ENCODE measurements at regions not wholly inside any gene's neighbourhood (a gene's known extent, or its start where the extent isn't known, plus 50 kb on each side); places are given as distances from the start of the nearest gene placed in this dataset.
A peak's percentile ranks its signal among the peaks of the same experiment; 100 is the strongest.

DNA sequence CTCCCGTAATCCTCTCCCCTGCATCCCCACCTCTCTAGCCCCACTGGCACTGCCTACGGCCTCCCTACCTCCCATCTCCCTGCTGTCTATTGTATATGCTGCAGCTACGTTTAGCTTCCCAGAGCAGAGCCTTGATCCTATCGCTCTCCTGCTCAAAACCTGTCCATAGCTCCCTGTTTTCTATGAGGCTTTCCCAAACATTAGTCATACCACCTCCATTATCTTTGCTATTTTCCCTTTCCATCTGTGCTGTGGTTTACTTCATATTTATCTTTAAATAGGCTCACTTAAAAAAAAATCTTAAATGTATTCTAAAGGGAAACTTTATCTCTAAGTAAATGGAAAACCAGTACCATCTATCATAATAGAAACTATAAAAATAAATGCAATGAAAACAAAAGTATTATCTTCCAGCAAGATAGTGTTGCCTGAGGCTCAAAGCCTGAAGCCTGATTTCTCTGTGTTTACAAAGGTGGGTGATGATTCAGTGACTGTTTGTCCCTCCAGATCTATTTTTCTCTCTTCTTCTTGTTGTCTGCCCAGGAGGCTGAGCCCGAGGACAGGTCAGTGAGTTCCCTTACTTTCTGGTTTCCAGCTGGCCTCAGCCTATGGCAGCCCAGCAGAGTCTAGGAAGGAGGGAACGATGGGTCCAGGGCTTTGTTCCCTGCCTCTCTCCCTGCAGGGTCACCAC, 397.1 kb upstream of the CFAP20DC start:
- DNase-seq (ENCODE audit: low spot score), result no peak

DNA sequence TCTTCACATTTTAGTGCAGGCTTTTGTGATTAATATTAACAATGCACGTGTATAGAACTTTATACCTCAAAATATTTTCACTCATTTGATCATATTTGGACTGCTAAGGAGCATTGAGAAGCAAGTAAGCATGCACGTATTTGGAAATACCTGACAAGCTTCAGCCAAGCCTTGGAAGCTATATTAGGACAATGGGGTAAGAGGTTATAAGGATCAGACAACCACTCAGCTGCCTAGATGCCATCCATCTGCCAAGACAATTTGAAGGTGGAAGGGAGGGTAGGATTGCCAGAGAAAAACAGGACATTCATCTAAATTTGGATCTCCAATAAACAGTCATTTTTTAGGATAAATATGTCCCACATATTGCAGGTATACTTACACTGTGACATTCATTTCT, 394.9 kb upstream of the CFAP20DC start:
- DNase-seq (ENCODE audit: low spot score), result no peak

DNA sequence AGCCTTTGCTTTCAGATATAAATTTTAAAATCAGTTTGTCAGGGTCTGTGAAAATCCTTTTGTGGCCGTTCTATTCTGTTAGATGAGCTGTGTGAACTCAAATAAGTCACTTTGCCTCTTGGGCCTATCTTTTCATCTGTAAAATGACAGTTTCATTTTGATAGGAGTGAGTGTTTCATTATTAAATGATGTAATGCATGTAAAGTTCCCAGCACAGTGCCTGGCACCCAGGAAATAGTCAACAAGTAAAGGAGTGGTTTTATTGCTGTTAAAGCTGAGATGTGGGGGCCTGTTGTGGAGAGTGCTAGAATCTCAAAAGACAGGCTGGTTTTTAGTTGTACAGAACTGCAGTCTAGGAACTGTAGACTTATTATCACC, 394.5 kb upstream of the CFAP20DC start:
- no peak for DNase-seq (ENCODE audit: low spot score)

DNA sequence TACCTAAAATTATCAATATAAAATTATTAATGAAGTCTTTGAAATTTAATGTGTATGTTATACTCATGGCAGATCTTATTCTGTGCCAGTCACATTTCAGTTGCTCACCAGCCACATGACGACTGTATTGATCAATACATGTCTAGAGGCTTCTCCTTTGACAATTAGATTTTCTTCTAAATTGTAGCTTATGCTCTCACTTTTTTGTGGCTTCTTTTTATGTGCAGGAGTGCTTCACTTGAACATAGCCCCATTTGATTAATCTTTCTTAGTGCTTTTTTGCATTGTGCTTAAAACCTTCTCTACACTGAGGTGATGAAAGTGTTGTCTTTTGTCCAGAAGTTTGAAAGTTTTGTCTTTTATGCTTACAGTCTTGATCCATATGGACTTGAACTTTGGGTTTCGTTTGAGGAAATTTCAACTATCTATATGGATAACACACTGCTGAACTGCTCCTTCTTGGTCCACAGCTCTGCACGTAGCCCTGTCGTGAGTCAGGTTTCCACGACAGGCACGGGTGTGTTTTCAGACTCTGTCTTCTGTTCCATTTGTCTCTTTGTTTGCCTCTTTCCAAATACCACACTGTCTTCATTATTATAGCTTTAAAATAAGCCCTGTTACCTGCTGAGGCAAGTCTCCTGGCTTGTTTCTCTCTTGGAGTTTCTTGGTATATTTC, 393.9 kb upstream of the CFAP20DC start:
- no peak for DNase-seq (ENCODE audit: low spot score)

DNA sequence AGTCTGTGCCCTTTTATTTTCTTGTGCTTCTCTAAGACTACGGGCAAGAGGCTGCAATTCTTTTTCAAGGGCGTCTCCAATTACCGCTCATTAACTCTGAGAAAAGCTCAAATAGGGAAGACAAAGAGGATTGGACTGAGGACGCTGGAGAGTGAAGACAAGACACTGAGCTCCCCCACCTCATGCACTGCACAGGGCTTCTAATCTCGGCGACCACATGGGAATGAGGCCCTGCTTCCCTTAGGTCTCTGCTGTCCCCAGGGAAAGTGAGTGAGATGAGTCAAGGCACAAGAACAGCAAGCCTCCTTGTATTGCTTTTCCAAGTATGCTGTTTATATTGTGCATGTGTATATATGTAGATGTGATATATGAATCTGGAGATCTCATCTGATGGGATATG, 392.2 kb upstream of the CFAP20DC start:
- no peak for DNase-seq (ENCODE audit: low spot score)

DNA sequence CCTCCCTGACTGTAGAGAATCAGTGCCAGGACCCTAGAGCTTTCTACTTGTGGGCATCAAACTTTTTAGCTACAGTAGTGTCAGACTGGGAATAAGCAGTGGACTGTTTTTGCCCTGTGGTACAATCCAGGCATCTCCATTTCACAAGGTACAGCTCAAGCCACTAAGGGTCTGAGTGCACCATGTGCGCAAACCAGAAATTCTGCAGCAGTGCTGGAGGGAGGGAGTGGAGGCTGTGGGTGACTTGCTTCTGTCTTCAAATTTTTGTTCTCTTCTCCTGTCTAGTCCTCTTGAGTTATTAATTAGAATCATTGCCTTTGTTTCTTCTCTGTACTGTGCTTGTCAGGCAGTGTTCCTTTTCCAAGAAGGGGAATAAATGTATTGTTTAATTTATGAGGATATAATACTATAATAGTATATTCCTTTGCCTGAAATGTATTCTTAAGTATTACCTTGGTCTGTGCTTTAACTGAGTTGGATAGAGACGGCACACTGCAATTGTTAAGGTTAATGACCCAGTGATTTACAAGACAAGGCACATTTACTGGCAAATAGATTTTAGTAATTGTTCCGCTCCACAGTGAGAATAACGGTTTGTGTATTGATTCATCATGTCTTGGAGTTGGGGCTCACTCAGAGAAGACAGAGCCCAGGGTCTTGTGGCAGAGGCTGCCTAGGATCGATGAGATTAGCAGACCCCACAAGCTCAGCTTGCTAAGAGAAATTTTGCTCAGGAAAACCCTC, 390.6 kb upstream of the CFAP20DC start:
- no peak for DNase-seq (ENCODE audit: low spot score)

DNA sequence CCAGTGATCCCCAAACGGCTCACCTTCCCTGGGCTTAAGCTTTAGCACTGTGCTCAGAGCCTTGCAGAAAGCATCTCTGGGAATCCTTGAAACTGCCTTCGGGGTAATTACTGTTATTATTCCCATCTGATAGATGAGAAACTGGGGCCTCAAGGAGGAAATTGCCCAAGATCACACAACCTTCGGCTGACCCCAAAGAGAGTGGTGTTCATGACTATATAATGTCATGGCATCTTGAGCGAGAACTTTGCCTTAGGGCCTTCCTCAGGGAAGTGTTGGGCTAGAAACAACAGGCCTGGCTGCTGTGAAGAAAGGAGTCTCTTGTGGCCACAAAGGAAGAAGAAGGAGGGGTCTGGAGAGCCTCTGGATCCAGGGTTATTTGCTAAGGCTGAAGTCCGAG, 388.7 kb upstream of the CFAP20DC start:
- no peak for DNase-seq (ENCODE audit: low spot score)

DNA sequence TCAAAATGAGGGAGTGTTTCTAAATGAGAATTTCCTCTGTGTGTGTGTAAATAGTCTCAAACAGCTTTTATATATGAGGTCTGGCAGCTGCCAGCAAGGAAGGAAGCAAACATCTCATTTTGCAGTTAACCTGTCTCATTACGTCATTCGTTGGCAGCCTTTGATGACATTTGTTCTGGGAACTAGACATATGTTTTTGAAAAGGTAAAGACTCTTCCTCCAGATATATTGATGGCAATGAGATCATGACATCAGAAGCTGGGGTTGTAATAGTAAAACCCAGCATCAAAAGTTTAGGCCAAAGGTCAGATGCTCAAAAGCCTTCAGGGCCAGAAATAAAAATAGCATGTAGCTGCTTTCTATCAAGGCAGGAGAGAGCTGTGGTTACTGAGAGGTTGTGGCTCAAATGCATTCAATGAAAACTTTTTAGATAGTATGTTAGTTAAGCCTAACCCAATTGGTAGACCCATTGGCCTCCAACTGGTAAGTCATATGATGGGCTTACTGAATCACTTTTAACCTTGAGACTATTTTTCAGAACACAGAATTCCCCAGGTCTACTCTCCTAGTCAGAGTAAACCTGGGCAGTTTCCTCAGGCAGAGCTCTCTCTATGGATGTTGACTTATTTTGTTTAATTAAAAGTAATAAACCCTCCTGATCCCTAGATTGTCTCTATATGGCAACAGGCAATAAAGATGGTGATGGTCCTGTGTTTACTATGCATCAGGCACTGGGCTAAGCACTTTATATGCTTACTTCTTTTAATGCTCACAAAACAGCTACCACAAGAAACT, 386.5 kb upstream of the CFAP20DC start:
- DNase-seq (ENCODE audit: low spot score), result no peak

DNA sequence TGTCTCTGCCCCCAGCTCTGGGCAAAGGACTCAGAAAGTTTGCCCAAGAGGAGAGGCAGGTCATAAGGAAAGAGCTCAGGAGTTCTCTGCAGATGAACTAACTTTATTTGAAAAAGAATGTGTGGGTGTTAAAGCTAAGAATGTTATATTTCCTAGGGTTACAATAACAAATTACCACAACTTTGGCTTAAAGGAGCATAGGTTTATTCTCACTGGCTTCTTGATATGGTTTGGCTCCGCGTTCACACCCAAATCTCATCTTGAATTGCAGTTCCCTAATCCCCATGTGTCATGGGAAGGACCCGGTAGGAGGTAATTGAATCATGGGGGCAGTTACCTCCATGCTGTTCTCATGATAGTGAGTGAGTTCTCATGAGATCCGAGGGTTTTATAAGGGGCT, 383.7 kb upstream of the CFAP20DC start:
- DNase-seq (ENCODE audit: low spot score), result no peak

DNA sequence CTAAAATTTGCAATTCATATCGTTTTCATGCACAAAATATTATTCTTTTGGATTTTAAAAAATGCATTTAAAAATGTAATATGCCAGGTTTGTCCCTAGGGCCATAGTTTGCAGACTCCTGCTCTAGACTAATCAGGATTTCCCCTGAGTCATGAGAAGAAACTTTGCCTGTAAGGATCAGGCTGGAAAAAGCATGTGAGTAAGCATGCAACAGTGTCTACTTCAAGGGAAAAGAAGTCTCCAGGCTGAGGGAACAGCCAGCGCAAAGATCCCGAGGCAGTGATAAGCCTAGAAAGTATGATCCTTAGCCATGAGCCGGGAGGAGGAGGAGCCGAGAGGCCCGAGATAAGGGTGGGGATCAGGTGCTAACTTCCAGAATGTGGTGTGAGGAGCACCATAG, 382.8 kb upstream of the CFAP20DC start:
- peak; percentile 47 for DNase-seq (ENCODE audit: low spot score)

DNA sequence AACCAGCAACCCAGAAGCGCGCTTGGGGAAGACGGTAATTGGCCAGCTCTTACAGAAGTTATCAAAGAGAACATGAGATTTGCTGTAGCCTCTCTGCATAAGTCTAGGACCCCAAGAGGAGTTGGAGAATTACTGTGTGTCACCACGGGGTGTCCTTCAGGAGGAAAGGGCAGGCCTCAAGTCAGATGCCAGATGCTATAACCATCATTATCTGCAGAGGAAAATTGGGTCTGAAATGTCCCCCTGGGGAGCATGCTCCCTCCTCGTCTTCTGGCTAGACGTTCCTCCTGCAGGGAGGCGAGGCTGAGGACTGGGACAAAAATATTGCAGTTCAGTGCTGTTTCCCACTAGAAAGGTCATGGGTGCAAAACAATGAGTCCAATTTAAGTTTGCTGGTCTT, 380.5 kb upstream of the CFAP20DC start:
- no peak for DNase-seq (ENCODE audit: low spot score)

DNA sequence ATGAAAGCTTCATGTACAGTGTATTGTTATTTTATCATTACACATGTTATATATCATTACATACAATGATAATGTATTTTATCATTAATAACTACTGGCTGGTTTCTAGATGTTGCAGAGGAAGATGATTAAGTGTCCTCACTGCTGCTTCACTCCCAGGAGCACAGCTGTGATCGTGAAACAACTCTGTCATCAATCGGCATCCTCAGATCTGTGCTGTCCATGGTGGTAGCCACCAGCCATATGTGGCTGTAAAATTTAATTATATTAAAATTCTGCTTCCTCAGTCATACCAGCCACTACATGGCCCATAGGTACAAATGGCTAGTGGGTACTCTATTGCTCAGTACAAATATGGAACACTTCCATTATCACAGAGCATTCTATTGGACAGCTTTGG, 379.4 kb upstream of the CFAP20DC start:
- no peak for DNase-seq (ENCODE audit: low spot score)

DNA sequence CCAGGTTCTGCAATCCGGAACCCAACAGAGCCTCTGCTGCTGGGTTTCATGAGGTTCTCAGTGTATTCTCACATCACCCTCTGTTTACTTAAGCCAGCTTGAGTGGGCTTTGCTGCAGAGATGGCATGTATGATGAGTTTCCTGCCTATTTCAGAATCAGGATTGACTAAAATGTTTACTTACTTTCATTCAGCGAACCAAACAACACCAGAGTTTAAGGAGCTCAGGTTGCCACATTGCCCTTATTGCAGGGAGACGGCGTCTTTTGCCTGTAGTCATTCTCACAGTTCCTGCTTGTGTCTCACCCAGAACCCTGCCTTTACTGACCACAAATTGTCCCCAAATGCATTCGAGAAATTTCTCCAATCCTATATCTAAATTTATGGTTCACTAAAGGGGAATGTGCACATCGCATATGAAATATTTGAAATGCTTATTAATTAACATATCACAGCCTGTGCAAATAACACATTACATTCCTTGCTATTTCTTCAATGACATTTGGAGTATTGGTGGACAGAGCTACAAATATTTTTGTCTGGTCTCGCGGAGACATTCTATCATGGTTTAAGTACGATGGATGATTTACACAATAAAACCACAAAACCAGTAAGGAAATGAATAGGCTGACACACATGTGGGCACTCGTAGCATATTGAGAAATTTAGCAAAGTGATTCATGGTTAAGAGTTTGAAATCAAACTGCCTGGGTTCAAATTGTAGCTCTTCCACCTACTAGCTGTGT, 377.2 kb upstream of the CFAP20DC start:
- peak; percentile 19 for DNase-seq (ENCODE audit: low spot score)

DNA sequence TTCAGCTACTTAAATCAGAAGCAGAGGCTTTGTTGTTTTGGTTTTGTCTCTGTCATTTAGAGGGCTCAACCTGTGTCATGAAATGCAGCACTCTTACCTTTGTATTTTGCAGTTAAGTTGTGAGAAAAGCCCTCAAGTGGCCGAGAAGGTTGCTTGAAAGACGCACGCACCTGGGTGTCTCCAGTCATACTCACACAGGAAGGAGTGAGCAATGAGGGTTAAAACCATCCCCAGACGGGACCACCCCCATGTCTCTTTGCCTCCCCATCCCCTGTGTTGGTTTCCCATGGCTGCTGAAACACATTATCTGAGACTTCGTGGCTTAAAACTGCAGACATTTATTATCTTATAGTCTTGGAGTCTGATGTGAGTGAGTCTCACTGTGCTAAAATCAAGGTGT, 376.1 kb upstream of the CFAP20DC start:
- no peak for DNase-seq (ENCODE audit: low spot score)

DNA sequence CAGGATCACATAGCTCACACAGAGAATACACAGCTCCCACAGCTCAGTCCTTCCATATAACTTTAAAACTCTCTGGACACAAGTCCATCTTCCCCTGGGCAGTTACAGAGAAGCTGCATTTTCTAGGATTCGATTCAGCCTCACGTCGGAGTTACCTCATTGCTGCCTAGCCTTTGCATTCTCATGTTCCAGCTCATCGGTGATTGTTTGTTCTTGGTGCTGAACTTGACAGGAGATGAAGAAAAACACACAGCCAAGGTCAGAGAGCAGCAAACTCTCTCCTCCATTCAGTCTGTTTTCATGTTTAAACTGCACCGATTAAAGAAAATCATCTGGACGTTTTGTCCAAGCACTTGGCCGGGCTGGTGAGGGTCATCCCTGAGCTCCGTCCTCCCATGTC, 375.5 kb upstream of the CFAP20DC start:
- DNase-seq (ENCODE audit: low spot score), result peak; percentile 57

DNA sequence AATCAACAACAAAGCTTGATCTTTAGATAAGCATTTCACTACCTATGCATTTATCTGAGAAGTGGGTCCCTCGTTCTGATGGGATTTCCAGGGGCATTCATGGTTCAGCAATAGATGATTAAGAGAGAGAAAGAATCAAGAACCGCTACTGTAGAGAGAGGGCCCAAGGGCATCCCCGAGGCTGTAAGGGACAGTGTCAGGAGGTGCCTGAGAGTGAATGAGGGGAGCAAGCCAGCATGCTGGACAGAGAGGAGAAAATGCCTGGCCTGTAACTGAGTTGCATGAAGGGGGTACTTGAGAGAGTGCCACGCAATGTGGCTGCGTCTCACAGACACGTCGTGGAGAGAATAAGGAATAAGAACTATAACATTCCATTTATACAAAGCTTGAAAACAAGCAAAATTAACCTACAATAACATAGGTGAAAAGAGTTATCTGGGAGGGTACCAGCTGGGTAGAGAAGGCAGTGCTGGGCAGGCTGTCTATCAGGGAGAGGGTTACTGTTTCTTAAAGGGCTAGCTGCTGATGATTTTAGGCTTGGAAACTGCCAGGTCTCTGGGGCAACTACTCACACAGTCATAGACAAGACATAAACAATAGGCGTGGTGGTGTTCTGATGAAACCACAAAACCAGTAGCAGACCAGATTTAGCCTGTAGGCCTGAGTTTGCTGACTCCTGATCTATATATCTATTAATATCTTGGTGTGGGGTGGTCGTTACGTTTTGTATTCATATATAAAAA, 374.6 kb upstream of the CFAP20DC start:
- DNase-seq (ENCODE audit: low spot score), result peak; percentile 63

DNA sequence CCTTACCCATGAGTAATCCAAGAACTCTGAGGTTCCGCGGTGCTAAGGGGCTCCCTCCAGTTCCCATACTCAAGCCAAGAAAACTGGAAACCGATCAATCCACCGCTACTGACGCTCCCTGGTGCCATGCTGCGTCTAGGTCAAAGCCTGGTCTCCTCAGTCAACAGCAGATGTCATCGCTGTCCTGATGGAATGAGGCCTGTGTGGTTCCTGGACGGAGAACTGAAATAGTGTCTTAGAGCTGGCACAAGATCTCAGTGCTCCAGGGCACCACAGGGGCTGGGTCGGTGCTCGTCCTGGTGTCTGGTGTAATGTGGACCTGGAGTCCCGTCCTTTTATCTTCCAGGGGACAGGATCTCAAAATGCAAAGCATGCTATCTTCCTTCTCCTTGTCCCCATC, 373.9 kb upstream of the CFAP20DC start:
- DNase-seq (ENCODE audit: low spot score), result no peak

DNA sequence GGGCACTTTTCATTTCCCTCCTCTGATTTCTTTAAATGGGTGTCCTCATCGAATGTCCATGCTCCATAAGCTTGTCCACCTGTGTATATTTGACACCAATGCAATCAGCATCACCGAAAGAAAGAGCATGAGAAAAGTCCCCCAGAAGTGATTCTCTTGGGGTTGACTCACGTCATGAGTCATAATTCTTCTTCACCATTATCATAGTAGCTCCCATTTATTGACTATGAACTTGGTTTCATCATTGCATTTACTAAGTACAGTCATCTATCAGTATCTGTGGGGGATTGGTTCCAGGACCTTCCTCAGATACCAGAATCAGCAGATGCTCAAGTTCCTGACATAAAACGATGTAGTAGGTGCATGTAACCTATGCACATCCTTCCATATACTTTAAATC, 372.5 kb upstream of the CFAP20DC start:
- DNase-seq (ENCODE audit: low spot score), result peak; percentile 10

DNA sequence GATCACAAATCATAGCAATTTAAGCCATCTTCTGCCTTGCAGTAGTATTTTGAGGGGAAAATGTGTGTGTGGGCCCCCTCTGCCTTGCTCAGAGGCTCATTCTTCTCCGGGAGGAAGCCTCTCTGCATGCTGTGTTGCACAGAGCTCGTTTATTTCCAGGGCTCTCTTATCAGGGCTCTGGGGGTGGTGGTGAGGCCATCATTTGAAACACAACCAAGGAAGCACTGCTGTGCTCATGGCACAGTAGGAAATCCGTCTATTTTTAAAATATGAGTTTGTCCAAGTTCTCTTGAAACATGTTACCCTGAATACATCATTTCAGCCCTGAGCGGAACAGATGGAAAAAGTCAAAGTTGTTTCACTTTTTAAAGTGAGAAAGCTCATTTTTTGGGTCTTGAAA, 369.0 kb upstream of the CFAP20DC start:
- DNase-seq (ENCODE audit: low spot score), result no peak

DNA sequence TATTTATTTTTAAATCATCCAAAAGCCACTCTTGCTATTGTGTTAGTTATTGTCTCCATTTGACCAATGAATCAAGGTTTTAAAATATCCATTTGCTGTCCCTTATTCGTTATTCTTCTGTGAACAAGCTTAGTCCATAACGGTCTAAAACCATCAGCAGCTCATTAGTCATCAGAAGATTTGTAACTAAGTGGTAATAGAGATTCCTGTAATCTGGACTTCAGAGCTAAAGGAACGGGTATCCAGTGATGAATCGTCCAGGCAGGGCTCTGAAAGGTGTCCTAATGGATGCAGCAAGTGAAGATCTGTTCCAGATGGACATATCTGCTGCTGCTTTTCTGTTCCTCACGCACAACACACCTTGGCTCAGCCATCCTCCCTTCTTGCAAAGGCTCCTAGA, 362.7 kb upstream of the CFAP20DC start:
- no peak for DNase-seq (ENCODE audit: low spot score)

DNA sequence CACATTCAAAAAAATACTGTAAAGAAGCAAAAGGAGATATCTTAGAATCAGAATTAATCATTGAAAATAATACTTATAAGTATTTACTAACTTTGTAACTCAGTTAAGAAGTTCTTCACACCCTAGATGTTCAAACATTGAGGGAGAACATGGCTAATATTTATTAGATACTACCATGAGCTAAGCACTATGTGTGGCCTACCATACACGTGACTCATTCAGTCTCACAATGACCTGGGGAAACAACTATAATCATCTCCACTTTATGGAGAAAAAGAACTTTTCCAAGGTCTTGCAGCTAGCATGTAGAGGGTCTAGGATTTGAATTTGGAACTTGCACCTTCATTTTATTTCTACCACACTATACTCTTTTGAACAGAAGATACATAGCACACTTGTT, 361.9 kb upstream of the CFAP20DC start:
- no peak for DNase-seq (ENCODE audit: low spot score)
